ENCODE measurements at regions not wholly inside any gene's neighbourhood (a gene's known extent, or its start where the extent isn't known, plus 50 kb on each side); places are given as distances from the start of the nearest gene placed in this dataset.

DNA sequence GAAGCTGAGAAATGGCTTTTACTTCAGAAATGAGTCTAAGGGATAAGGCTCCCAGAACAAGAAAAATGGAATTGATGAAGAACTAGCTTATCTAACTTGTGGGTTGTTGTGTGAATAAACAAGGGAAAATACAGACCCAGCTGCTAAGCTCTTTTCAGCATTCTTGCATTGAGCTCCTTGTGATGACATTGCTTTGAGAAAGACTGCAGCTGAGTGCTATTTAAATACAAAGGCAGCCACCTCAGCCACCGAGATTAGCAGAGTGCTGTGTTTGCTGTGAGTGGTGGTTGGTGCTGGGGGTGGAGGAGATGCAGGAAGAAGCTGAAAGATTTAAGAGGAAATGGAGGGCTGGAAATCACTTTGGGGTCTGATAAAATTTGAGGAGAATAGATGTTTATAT lies 396.0 kb upstream of the PRICKLE1 start:
- TF ChIP-seq, protein P1, sequence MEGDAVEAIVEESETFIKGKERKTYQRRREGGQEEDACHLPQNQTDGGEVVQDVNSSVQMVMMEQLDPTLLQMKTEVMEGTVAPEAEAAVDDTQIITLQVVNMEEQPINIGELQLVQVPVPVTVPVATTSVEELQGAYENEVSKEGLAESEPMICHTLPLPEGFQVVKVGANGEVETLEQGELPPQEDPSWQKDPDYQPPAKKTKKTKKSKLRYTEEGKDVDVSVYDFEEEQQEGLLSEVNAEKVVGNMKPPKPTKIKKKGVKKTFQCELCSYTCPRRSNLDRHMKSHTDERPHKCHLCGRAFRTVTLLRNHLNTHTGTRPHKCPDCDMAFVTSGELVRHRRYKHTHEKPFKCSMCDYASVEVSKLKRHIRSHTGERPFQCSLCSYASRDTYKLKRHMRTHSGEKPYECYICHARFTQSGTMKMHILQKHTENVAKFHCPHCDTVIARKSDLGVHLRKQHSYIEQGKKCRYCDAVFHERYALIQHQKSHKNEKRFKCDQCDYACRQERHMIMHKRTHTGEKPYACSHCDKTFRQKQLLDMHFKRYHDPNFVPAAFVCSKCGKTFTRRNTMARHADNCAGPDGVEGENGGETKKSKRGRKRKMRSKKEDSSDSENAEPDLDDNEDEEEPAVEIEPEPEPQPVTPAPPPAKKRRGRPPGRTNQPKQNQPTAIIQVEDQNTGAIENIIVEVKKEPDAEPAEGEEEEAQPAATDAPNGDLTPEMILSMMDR (IDR thresholded peaks at IDR 0.05): no peak
- no peak for TF ChIP-seq POLR2A (IDR thresholded peaks at IDR 0.05)
